Neutrophil (primary cell): ENCODE measurements at regions not wholly inside any gene's neighbourhood (a gene's known extent, or its start where the extent isn't known, plus 50 kb on each side); places are given as distances from the start of the nearest gene placed in this dataset.

Source experiments
- H3K27ac ChIP-seq: fragments of 200-600 bp; sonication (generic); 2 replicates; pipeline ENCODE4 v1.5.1; 2016; ENCODE audit warnings: mild to moderate bottlenecking, moderate library complexity
- H3K27me3 ChIP-seq: fragments of 200-600 bp; sonication (generic); 2 replicates; pipeline ENCODE4 v1.6.0; 2016; ENCODE audit warnings: mild to moderate bottlenecking
- H3K36me3 ChIP-seq: fragments of 200-600 bp; sonication (generic); 2 replicates; pipeline ENCODE4 v1.5.1; 2017
- H3K4me1 ChIP-seq, 2 experiments: fragments of 200-600 bp in 1 of 2; sonication (generic) in 1 of 2; 1 replicate in 1 of 2; 2 replicates in 1 of 2; pipeline versions ENCODE4 v1.5.1 to v1.6.1; 2013 to 2016; ENCODE audit warnings: low read depth in 1 of 2, low read length in 1 of 2, mild to moderate bottlenecking in 1 of 2, moderate library complexity in 1 of 2; ENCODE audit not compliant: control insufficient read depth in 1 of 2, insufficient read depth in 1 of 2
- H3K4me3 ChIP-seq, 2 experiments: fragments of 200-600 bp in 1 of 2; sonication (generic) in 1 of 2; 1 replicate in 1 of 2; 2 replicates in 1 of 2; pipeline ENCODE4 v1.5.1; 2013 to 2016; ENCODE audit warnings: low read depth in 1 of 2, low read length in 1 of 2, mild to moderate bottlenecking in 1 of 2, moderate library complexity in 1 of 2
- H3K9me3 ChIP-seq: fragments of 200-600 bp; sonication (generic); 2 replicates; pipeline ENCODE4 v1.5.1; 2016
- TF ChIP-seq, protein P1 (sequence below): fragments of 200-600 bp; sonication (generic); IDR thresholded peaks from 2 replicates; pipeline ENCODE4 v1.5.1; 2016; ENCODE audit warnings: antibody characterized with exemption

DNA sequence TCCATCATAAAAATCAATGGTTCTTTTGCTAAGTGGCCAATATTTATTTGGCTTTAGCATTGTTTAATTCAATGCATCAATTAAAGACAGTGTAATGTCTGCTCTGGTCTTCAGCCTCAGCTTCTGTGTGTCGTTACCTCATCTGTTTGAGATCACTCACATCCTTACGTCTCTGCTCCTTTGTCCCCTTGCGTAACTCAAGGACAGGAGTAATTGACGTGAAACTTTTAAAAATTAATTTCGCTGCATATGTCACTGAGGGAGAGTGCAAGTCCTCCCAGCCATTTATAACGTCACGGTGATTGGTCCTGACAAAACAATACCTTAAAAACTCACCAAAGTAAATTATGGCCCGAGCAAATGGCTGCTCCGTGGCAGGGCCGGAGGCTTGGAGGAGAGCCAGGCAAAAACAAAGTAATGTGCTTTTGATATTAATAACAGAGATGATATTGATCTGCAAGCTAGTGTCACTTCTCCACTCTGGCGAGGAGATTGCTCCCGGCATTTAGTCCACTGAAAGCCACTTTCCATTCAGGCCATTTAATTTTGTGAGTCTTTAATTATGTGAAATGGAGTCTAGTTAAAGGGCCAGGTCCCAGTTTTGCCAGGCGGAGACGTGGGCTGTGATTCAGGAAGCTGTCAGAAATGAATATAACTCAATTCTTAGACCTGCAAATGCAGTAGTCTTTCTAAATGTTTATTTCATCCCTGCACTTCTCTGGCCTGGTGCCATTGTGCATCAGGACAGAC, 150.9 kb upstream of the POU3F1 start:
- Histone ChIP-seq H3K27ac (no peak overlapping the region), H3K36me3 (peaks cover 6% of the 10 kb centered on the region), H3K4me3 (no peak overlapping the region), H3K27me3 (peaks cover 5% of the 10 kb centered on the region), H3K9me3 (no peaks in the 10 kb centered on the region), H3K4me1 (no peaks in the 10 kb centered on the region)
- TF ChIP-seq, protein P1, sequence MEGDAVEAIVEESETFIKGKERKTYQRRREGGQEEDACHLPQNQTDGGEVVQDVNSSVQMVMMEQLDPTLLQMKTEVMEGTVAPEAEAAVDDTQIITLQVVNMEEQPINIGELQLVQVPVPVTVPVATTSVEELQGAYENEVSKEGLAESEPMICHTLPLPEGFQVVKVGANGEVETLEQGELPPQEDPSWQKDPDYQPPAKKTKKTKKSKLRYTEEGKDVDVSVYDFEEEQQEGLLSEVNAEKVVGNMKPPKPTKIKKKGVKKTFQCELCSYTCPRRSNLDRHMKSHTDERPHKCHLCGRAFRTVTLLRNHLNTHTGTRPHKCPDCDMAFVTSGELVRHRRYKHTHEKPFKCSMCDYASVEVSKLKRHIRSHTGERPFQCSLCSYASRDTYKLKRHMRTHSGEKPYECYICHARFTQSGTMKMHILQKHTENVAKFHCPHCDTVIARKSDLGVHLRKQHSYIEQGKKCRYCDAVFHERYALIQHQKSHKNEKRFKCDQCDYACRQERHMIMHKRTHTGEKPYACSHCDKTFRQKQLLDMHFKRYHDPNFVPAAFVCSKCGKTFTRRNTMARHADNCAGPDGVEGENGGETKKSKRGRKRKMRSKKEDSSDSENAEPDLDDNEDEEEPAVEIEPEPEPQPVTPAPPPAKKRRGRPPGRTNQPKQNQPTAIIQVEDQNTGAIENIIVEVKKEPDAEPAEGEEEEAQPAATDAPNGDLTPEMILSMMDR: no peak

DNA sequence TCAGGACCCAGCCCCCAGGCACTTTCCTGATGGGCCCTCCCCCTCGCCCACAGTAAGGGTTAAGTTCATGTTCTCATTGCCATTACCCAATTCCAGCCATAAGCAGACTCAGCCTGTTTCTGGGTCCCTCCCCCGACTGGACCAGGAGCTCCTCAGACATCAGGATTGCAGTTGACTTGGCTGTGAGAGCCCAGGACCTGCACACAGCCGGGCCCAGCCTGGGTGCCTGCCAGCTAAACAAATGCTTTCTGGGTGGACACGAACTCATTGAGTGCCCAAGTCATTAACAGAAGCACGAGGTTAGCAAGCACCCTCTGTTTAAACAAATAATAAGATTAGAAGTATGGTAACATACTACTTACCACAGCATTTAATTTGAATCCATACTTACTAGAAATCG, 147.9 kb upstream of the POU3F1 start:
- TF ChIP-seq, protein P1: no peak
- Histone ChIP-seq H3K4me1 (peaks cover 0 to 8% of the 10 kb centered on the region in 2 experiments), H3K27ac (no peak overlapping the region), H3K9me3 (no peaks in the 10 kb centered on the region), H3K27me3 (peaks cover 22% of the 10 kb centered on the region), H3K4me3 (no peak overlapping the region), H3K36me3 (peaks cover 6% of the 10 kb centered on the region)

DNA sequence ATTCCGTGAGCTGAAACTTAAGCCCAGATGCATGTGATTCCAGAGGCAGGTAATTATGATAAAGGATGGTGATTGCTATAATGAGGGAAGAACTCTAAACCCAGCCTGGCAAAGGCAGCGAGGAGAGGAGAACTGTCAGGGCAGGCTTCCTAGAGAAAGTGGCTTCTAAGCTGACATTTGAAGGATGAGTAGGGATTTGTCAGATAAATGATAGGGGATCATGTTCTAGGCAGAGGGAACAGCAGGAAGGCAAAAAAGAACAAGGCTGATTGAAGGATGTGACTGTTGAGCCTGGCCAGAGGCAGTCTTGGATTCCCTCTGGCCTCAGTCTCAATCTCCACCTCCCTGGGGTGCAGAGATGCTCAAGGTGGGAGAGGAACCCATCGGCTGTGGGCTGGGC, 146.4 kb upstream of the POU3F1 start:
- TF ChIP-seq, protein P1: no peak
- no peaks in the 10 kb centered on the region for H3K9me3 ChIP-seq
- H3K4me3 ChIP-seq: no peak overlapping the region
- H3K27ac ChIP-seq: no peak overlapping the region
- peaks cover 0 to 8% of the 10 kb centered on the region in 2 experiments for H3K4me1 ChIP-seq
- H3K36me3 ChIP-seq: peaks cover 6% of the 10 kb centered on the region
- H3K27me3 ChIP-seq: peaks cover 22% of the 10 kb centered on the region

DNA sequence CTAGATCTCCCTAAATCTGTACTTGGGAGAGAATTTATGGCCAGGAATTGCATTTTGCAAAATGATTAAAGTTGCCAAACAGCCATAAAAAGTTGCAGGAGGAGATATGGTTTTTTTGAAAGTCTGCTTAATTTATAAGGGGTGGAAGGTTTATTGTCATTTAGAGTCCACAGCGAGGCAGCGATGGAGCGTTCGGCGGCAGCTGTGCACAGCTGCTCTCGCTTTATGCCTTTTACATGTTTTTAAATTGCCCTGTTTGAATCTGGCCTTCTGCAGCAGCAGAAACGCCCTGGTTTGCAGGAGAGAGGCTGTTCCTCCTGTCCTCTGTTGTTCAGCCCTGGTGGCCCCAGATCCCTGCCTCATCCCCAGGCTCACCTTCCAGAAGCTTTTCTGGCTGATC, 144.9 kb upstream of the POU3F1 start:
- H3K36me3 ChIP-seq: peaks cover 6% of the 10 kb centered on the region
- no peak overlapping the region for H3K27ac ChIP-seq
- TF ChIP-seq, protein P1: no peak
- H3K9me3 ChIP-seq: no peaks in the 10 kb centered on the region
- no peak overlapping the region for H3K4me3 ChIP-seq
- peaks cover 22% of the 10 kb centered on the region for H3K27me3 ChIP-seq
- H3K4me1 ChIP-seq: peaks cover 0 to 8% of the 10 kb centered on the region in 2 experiments

DNA sequence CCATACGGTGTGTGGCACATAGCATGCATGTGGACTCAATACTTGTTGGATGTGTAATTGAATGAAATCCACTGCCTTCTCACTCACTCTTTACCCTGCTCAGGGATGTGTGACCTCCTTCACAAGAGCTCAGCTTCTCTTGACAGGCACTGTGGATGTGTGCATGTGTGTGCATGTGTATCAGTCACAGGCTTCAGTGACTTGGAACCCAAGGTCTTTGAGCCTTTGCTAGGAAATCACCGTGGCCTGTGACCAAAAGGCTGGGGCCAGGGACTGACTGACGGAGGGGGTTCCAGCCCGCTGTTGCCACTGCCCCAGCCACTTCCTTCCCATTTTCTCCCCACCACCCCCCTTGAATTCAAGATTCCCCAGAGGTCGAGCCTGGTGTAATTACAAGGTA, 144.4 kb upstream of the POU3F1 start:
- no peak overlapping the region for H3K4me3 ChIP-seq
- no peak overlapping the region for H3K27ac ChIP-seq
- H3K4me1 ChIP-seq: peaks cover 0 to 8% of the 10 kb centered on the region in 2 experiments
- TF ChIP-seq, protein P1: no peak
- peaks cover 6% of the 10 kb centered on the region for H3K36me3 ChIP-seq
- H3K9me3 ChIP-seq: no peaks in the 10 kb centered on the region
- peaks cover 22% of the 10 kb centered on the region for H3K27me3 ChIP-seq
